HG02798 (cell line): ENCODE measurements at regions not wholly inside any gene's neighbourhood (a gene's known extent, or its start where the extent isn't known, plus 50 kb on each side); places are given as distances from the start of the nearest gene placed in this dataset.
"Not testable (repeated sequence)": the region's sequence is repeated elsewhere in the genome, so short reads cannot be mapped to it uniquely, and the experiment has no call there.

ENCODE experiments used
- ATAC-seq: cut with Tn5 transposase; IDR thresholded peaks from one replicate; pipeline ENCODE4 v1.9.1; 2021; ENCODE audit warnings: mild to moderate bottlenecking; ENCODE audit not compliant: unreplicated experiment, poor library complexity

DNA sequence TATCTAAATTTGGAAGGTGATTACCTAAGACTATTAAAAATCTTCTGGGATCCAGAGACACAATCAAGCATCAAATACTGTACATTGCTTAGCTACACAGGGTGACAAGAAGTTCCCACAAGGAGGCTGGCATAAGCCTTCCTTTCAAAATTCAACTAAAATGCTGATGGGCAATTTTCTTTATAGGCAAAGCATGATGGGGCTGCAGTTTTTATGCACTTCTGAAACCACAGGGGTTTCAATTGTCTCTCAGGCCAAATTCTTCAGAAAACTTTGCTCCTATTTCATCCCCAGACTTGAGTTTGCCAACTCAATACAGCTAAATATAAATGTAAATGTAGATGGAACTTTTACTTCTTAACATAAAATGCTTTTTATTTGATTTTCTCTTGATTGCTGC lies 241.6 kb downstream of the ZPLD1 start:
- ATAC-seq = no peak

DNA sequence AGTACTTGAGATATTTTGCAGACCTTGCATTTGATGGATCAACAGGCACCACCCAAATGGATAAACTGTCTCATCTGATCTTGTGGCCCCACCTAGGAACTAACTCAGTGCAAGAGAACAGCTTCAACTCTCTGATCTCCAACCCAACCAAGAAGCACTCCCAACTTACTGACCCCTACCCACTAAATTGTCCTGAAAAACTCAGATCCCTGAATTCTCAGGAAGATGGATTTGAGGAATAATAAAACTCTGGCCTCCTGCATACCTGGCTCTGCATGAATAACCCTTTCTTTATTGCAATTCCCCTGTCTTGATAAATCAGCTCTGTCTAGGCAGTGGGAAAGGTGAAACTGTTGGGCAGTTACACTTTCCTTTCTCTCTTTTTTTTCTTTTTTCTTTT lies 247.9 kb downstream of the ZPLD1 start:
- ATAC-seq = no peak

DNA sequence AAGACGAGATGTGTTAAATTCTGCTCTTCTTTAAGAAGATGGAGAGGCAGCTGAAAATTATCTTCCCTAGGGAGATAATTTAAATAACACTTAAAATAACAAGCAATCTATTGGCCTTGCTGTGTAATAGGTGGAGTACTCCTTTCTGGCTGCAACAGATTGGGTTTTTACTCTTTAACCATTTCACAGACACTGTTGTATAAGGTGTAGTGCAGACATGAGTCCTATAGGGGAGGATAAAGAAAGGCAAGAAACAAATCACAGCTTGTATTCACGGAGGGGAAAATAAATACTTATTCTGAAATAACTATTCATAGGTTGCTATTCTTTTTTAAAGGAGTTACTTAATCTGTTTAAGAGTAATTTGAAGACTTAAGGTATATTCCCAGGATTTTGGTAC lies 252.0 kb downstream of the ZPLD1 start:
- no peak for ATAC-seq

- no peak for ATAC-seq
Observed at GRCh38 chr3:102687851-102688555, 253.2 kb downstream of the ZPLD1 start.

GRCh38 chr3:102688556-102688930 lies 253.7 kb downstream of the ZPLD1 start:
- no peak for ATAC-seq

GRCh38 chr3:102691507-102691906 lies 256.7 kb downstream of the ZPLD1 start:
- ATAC-seq = no peak

DNA sequence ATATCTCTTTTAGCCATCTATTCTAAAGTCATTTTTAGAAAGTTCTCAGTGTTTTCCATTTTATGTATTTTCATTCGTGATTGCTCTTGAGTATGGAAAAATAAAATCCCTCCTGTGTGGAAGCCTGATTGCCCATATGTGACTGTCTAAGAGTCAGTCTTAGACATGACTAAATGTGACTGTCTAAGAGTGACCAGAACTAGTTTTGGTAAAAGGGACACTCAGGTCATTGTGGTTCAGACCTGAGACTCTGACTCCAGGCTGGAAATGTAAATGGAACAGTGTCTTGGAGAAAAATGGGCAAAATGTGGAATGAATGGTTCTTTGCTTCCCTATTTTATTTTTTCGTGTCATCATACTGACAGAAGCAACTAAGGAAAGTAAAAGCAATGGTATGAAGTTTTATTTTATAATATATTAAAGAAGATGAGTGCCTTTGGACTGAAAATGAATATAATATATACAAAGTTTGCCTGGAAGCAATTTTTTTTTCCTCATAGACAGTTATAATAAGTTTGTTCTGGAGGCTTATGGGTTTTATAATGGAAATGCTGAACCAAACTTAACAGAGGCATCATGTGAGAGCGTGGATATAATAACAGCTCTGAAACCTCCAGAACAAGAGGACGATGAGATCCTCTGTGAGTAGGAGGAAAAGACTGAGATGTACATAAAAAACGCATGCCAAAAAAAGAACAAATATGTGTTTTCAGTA lies 264.4 kb downstream of the ZPLD1 start:
- no peak for ATAC-seq

DNA sequence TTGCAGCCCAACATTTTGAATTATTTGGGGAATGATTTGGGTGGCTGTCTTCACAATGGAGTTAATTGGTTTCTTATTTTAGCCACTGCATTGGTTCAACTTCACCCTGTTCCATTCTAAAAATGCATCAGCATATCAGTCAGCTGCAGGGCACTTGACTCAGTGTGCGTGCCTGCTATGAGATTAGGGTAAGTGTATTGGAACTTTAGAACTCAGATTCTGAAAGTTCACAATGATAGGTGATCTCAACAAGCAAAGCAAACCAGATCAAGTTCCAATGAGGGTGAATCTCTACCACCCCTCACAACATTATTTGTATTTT lies 265.0 kb downstream of the ZPLD1 start:
- ATAC-seq = no peak

DNA sequence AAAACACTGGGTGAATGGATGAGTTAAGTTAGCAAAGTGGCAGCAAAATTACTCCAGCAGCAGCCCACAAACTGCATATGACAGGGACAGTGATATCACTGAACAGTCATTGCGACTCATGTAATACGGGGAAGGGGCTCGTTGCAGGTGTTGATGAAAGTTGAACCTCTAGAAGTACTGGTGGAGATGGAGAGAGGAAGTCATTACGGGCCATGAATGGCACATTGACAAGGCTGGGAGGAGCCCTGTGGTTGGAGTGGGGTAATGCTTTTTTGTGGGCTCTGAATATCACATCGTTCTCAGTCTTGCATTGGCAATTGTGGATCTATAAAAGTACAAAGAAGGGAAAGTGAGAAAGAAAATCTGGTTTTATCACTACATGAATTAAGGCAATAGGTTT lies 278.1 kb downstream of the ZPLD1 start:
- ATAC-seq = no peak

DNA sequence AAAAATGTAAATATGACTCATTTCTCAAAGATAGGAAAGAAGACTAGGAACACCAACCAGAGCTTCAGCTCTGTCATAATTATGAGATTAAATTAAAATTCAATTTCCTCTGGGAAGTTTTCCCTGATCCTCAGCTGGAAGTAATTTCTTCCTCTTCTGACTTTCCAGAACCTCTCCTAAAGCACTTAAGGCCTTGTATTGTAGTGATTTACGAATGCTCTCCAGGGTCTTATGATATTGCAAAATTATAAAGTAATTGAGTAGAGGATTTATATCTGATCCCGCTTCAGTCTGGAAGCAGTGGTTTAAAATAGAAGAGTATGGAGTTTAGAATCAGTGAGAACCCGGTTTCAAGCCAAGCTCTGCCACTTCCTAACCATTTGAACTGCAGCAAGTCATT lies 279.8 kb downstream of the ZPLD1 start:
- ATAC-seq = no peak

DNA sequence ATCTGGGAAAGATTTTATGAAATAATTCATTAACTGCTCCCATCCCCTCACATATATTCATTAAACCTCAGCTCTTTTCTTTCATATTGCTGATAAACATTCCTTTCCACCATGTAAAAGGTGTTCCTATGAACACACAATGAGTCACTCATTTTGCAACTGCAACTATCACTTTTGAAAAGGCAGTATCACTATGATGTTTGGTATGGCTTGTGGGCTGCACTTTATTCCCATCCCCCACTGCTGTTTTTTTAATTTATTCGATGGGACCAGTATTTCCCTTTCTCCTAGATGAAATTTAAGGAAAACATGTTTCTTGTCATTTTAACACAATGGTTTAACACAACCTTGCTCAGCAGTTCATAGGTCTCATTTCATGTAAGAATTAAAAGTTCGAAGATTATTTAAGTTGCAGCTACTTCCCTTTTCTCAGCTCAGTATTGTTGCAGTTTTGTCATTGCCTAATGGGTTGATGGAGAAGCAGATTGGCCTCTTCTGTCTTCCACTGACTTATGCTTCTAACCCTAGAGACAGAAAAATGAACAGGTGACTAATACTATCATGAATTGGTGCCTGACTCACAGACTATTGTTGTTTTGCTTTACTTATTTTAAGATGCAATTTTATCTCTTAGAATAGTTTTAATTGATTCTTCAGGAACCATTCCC lies 280.3 kb downstream of the ZPLD1 start:
- peak; percentile 91 for ATAC-seq

- no peak for ATAC-seq
Observed at GRCh38 chr3:102718651-102719050, 283.8 kb downstream of the ZPLD1 start.

GRCh38 chr3:102722317-102722716 lies 287.5 kb downstream of the ZPLD1 start:
- no peak for ATAC-seq

- no peak for ATAC-seq
Observed at GRCh38 chr3:102727340-102727739, 292.5 kb downstream of the ZPLD1 start.

GRCh38 chr3:102732581-102732980 lies 297.8 kb downstream of the ZPLD1 start:
- ATAC-seq = not testable (repeated sequence)

DNA sequence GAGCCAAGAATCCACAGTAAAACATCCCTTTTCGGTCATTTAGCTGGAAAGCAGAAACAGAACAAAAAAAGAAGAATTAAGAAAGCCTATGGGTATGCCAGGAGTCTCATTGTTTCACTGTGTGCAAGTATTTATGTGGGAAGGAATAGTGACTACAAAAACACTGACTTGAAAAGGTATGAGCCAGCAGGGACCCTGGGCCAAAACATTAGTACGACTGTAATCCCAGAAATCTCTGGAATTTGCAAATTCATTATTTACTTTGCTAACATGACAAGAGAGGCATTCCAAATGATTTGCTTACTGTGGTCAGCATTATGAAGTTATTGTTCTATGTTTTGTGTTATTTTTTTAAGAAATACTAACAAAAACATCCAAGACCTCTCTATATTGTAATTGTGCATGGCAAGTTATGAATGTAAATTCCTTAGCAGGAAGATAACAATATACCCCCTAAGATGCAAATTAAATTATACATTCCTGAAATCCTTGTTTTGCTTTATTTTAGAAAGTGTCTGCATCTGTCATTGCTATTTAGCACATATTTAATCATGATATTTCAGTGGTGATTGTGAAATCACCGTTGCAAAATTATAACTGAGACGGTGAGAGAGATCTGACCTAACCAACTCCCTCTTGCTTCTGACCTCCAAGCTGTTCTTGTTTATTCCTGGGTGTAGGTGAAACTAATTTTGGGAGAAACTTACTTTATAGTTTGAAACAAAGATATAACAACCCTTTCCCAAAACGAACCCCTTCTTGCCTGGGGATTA lies 299.2 kb downstream of the ZPLD1 start:
- ATAC-seq = no peak

DNA sequence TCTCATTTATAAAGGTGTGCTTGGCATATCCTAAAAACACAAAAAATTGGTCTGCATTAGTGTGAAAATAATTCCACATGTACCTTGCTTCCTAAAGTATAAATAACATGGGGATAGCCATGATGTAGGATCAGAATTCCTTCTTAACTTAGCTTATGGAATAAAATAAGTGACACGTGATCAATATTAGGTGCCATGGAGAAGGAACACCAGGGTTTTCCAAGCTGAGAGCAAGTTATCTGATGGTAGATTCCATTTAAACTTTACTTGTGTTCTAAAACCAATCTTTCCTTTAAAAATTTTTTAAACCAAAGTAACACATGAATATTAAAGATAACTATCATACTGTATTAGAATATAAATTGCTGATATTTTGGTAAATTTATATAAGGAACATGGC lies 300.5 kb downstream of the ZPLD1 start:
- no peak for ATAC-seq

- no peak for ATAC-seq
Observed at GRCh38 chr3:102736288-102736974, 301.6 kb downstream of the ZPLD1 start.

GRCh38 chr3:102736975-102737304 lies 302.1 kb downstream of the ZPLD1 start:
- no peak for ATAC-seq

DNA sequence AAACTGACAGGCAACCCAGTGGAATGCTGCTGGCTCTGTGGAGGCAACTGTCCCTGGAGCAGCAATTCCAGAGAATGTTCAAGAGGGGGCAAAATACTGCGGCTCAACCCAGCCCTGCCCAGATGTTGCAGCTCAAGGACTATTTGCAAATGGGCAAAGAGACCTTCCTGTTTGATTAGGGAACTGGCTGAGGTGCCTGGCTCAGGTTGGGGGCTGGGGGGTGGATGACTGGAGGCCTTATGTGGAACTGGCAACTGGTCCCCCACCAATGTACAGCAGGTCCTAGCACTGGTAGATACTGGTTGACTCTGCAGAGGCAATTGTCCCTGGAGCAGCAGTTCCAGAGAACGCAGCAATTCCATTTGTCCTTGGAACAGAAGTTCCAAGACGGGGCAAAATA lies 302.5 kb downstream of the ZPLD1 start:
- ATAC-seq = no peak

DNA sequence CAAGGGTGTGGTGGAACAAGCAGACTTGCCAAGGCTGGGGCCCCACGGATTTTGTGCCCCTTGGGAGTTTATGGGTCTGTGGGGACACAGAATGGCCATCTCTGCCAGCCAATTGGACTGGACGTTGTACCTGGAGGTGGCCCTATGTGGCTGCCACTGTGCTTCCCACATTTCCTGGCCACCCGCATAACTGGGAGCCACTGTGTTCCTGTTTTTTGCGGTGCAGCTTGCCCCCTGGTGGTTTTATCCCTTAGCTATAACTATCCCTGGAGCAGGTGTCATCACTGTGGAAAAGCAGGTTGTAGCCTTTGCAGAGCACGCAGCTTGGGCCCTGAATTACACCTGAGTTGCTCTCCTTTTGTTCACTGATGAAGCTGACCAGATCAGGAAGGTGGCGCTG lies 306.3 kb downstream of the ZPLD1 start:
- ATAC-seq = no peak
